DMS153 treated with DMSO at 0.1 percent for 48 hours (cell line): ENCODE measurements at regions not wholly inside any gene's neighbourhood (a gene's known extent, or its start where the extent isn't known, plus 50 kb on each side); places are given as distances from the start of the nearest gene placed in this dataset.
A peak's percentile ranks its signal among the peaks of the same experiment; 100 is the strongest.

ENCODE experiments used
- DNase-seq: peaks from one replicate; lab custom pipeline; 2025; ENCODE audit not compliant: unreplicated experiment; lab: John Stamatoyannopoulos, UW

DNA sequence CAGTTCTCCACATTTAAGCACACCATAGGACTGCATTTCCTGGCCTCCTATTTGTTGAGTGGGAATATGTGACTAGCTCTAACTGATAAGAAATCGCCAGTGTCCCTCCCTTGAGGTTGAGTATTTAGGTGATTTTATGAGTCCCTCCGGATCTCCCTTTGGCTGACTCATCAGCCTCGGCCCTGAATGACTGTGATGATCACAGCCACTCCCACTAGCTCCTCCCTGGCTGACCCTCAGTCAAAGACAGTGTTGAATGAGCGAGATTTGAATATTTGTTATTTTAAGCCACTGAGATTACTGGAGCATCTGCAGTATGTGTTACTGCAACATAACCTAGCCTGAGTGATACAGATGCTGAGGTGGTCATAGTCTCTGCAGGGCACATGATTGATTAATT is 515.3 kb downstream of the EPHB1 start:
- DNase-seq = no peak

DNA sequence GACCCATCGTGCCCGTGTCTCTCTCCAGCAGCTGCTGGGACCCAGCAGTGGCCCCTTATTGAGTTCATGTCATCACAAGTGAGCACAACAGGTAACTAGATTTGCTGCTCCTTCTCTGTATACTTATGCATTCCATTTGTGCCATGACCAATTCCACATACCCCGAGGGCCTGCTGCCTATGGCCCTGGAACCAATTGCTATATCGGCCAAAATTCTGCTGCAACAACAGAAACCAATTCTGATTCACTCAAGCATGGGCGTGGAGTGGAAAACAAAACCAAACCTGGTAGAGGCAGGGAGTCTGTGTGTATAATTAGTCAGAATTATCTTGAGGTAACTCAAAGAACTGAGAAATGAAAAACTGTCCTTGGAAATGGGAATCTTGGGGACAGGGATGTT is 516.6 kb downstream of the EPHB1 start:
- DNase-seq = no peak

GRCh38 chr3:135314237-135314636 is 519.2 kb downstream of the EPHB1 start:
- DNase-seq = no peak

DNA sequence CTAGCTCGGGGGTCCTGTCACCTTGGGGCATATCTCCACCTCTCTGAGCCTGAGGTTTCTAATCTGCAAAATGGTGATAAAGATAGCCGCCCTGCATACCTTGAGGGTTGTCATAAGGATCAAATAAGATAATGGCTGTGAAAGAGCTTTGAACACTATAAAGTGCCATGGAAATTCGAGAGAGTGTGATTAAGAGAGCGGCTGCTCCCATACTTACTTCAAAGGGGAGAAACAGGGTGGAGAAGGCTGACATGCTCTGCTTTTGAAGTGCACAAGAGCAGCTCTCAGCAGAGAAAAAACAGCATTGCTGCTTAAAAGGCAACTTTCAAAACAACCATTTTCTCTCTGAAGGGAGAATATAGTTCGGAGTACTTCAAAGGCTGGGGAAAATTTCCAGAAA is 529.2 kb downstream of the EPHB1 start:
- DNase-seq = no peak

- peak; percentile 70 for DNase-seq
Measured at GRCh38 chr3:135325096-135325495, 530.0 kb downstream of the EPHB1 start.

- peak; percentile 5 for DNase-seq
Measured at GRCh38 chr3:135325726-135326235, 530.7 kb downstream of the EPHB1 start.

GRCh38 chr3:135326851-135327250 is 531.8 kb downstream of the EPHB1 start:
- DNase-seq = no peak

DNA sequence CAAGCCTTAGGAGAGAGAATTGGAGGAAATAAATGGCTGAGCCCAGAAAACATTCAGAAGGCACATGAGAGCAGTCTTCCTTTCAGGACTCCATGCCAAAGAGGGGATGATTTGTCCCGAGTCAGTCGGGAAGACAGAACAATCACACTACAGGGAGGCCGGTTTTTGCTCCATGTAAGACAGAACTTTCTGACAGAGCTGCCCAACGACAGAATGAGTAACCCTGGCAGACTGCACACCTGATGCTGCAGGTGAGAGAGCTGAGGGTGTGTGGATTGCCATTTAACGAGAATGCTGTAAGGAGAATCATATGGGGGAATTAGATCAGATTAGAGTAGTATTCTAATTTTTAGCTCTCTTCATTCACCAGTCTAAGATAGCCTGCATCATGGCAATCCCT is 533.0 kb downstream of the EPHB1 start:
- no peak for DNase-seq

DNA sequence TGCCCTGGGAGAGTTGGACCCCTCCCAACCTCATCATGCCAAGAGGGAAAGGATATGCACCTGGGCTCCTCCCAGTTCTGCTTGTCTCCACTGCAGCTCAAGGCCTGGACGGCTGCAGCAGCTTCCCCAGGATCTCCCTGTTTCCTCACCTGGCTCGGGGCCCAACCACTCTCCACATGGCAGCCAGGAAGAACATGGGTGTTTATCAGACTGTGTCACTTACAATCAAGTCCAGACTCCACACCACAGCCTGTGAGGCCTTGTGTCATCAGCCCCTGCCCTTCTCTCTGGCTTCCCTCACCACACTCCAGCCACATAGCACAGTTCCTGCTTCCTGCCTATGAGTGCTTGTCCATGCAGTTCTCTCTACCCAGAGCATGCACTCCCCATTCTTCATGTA is 534.4 kb downstream of the EPHB1 start:
- DNase-seq = peak; percentile 34

DNA sequence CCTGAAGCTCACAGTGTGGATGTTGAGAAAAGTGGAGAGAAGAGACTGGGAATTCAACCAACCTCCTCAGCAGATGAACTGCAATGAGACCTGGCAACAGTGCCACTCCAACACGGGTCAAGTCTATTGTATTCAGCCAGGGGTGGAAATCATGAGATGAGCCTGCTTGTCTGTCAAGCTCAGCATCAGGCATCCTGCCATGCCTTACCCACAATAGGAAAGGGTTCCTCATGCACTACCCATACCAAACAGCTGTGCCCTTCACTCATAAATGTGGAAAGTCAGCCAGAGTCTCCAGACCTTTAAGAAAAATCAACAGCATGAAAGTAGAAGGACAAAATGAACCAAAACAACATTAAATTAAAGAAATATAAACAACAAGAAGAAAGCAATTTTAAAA is 542.1 kb downstream of the EPHB1 start:
- DNase-seq = no peak

DNA sequence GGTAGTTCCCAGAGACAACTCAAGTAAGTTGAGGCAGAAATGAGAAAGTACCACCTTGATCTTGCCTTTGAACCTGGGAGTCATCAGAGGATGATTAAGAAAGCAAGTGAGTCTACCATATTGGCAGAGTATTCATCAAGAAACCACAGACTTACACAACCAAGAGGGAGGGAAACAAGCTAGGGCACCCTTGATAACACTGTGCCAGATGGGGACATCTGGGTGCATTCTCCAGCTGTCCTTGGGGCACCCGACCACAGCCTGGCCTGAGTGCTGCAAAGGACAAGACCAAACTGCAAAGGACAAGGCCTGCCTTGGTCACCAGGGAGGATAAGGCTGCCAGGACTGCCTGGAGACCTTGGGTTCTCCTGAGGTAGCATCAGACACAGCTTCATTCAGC is 553.6 kb downstream of the EPHB1 start:
- no peak for DNase-seq

- no peak for DNase-seq
Measured at GRCh38 chr3:135349254-135349948, 554.3 kb downstream of the EPHB1 start.

GRCh38 chr3:135352213-135352612 is 557.2 kb downstream of the EPHB1 start:
- no peak for DNase-seq

GRCh38 chr3:135362889-135363288 is 567.8 kb downstream of the EPHB1 start:
- DNase-seq = no peak

GRCh38 chr3:135364676-135365075 is 569.6 kb downstream of the EPHB1 start:
- DNase-seq = no peak

- DNase-seq = no peak
Measured at GRCh38 chr3:135366816-135367215, 571.8 kb downstream of the EPHB1 start.

- DNase-seq = no peak
Measured at GRCh38 chr3:135368316-135368715, 573.3 kb downstream of the EPHB1 start.

GRCh38 chr3:135368781-135369180 is 573.7 kb downstream of the EPHB1 start:
- no peak for DNase-seq

GRCh38 chr3:135374571-135374970 is 579.5 kb downstream of the EPHB1 start:
- no peak for DNase-seq

GRCh38 chr3:135382188-135382587 is 583.3 kb upstream of the PPP2R3A start:
- DNase-seq = no peak

- no peak for DNase-seq
Measured at GRCh38 chr3:135382621-135383020, 582.9 kb upstream of the PPP2R3A start.

- no peak for DNase-seq
Measured at GRCh38 chr3:135383301-135383700, 582.2 kb upstream of the PPP2R3A start.

GRCh38 chr3:135392151-135392550 is 573.4 kb upstream of the PPP2R3A start:
- DNase-seq = no peak
